UCSD-AML1 (cell line): ENCODE measurements at regions not wholly inside any gene's neighbourhood (a gene's known extent, or its start where the extent isn't known, plus 50 kb on each side); places are given as distances from the start of the nearest gene placed in this dataset.

Experiments
- DNase-seq: peaks from one replicate; lab custom pipeline; 2025; ENCODE audit not compliant: unreplicated experiment; lab: John Stamatoyannopoulos, UW

- DNase-seq, result no peak
These were observed 1194.3 kb upstream of the CDH8 start for GRCh38 chr16:63230421-63231040.

- DNase-seq, result no peak
These were observed 1192.0 kb upstream of the CDH8 start for GRCh38 chr16:63228259-63228658.

- DNase-seq, result no peak
These were observed 1187.6 kb upstream of the CDH8 start for GRCh38 chr16:63223851-63224250.

GRCh38 chr16:63216696-63217423 is 1180.6 kb upstream of the CDH8 start:
- no peak for DNase-seq

DNA sequence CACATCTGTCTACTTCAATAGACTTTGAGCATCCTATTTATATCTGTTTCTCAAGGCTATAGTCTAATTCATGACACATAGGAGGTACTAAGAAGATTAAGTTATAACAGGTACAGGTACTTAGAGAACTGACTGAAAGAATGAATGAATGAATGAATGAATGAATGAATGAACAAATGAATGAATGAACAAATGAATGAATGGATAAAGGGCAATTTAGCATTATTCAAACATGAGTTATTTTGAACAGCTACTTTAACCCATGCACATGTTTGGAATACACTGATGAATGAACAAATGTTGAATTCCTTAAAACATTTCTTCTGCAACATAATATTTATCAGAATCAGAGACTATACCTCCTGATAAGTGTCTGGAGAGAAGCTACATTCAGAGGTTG is 1165.6 kb upstream of the CDH8 start:
- DNase-seq, result no peak

DNA sequence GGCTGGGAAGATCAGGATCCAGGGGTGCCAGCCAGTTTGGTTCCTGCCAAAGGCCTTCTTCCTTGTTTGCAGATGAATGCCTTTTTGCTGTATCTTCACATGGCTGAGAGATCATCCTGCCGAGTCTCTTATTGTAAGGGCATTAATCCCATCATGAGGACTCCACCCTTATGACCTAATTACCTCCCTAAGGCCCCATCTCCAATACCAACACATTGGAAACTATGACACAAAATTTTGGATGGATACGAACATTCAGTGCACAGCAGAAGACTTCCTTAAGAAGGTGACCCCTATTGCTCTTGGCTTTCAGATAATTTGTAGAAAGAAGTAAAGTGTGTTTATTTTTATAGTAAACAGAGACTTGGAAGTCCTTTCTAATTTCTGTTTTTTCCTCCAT is 1164.7 kb upstream of the CDH8 start:
- DNase-seq, result no peak

DNA sequence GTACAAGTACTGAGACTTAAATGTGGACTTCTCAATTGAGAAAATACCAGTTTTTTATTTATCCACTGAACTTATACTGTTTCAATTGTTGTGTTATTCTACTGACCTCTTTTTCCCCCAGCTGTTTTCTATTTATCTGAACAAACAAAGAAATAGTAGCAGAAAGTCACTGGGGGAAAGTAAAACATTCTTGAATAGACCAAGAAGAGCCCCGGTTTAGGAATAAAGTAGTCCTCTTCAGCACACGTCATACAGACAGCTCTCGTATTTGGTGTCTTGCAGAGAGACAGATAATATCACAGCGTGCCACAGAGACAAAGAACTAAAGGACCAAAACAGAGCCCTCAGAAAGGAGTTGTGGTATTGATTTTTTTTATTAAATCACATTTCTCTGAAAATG is 1159.1 kb upstream of the CDH8 start:
- DNase-seq, result no peak

- no peak for DNase-seq
These were observed 1156.7 kb upstream of the CDH8 start for GRCh38 chr16:63192980-63193379.

- no peak for DNase-seq
These were observed 1152.0 kb upstream of the CDH8 start for GRCh38 chr16:63188086-63188771.

DNA sequence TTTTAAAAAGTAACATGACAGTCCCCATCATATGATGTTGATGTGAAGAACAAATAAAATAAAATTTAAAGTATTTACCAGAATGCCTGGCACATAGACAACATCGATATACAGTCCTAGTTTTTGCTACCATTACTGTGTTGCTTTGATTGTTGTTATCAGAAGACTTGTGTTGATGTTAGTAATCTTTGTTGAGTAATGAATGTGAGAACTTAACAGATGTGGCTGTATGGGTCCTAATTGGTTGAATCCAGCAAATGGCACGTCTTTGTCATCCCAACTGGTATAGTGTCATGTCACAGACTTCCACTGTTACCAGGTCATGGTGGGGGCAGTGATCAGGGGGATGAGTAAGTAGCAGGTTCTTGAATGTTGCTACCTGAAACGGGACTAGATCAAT is 1151.4 kb upstream of the CDH8 start:
- DNase-seq, result no peak

- no peak for DNase-seq
These were observed 1149.1 kb upstream of the CDH8 start for GRCh38 chr16:63185235-63185780.

DNA sequence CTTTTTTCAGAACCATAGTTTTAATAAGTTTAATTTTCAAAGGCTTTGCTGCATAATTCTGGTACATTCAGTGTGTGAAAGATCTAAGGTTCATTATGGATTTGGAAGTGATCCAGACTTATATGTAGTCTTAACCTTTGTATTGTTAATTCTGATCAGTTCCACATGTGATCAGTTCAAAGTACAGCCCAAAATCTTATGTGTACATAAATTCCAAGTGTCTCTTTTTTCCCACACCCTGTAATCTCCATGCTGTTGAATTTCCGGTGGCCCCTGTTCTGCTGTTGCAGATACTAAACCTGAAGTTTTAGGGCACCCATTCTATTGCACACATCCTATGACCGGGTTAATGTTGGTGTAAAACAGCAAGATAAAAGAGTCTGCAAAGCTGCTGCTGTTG is 1147.5 kb upstream of the CDH8 start:
- DNase-seq, result no peak

DNA sequence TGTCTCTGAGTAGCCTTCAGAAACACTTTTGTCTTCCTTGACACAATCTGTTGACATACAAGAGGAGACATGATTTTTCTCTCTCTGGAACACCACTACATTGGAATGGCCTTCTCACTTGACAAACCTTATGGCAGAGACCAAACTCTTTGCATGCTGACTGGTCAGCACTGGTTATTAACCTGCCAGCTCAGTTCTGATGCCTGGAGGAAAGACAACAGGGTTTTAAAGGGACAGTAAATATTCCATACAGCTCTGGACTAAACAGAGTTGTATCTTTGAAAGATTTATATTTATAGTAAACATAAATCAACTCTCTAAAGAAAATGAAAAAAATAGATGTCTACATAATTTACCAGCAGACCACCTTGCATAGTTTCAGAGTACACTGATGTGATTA is 1139.1 kb upstream of the CDH8 start:
- DNase-seq, result no peak

DNA sequence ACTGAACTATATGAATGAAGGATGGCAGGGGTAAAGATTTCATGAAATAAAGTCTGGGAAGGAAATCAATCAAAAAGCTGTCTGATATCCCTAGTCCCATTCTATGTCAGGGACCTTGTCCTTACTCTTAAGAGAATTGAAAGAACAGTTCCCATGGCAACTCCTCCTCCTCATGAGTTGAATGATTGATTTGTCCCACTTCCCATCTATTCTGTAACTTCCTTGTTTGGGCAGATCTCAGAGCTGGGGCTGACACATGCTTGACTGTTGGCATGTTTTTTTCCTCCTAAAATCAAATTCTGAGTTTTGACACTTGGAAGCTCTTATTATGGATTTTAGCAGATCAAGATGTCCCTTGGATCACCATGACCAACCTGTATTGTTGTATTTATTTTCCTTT is 1138.6 kb upstream of the CDH8 start:
- no peak for DNase-seq

DNA sequence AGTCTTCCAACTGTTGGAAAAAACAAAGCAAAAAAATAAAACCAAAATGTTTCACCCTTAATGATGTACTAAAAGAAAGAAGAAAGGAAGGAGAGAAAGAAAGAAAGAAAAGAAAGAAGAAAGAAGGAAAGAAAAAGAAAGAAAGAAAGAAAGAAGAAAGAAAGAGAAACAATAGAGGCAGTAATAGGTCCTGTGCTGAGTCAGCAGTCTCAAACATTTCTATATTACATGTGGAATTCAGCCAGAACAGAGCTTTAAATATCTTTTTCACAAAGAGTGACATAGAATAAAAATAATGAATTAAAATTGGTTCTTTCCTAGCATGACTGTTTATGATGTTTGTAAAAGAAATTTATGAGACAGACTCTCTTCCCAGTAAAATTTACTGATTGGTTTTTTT is 1135.3 kb upstream of the CDH8 start:
- no peak for DNase-seq

DNA sequence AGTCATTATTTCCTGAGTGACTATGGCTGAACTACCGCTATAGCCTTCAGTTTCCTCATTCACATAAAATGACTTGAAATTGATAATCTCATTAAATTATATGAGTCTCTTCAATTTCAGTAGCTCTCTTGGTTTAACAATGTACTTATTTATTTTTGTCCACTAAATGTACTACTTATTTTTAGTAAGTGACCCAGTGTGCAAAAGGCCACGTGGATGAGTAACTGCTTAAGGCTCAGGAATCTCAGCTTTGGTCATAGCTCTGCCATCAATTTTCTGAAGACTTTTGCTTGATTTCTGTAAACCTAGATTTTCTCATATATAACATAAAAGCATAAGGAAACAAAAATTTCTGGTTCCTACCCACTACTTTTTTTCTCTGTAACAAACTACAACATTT is 1132.9 kb upstream of the CDH8 start:
- no peak for DNase-seq

GRCh38 chr16:63157818-63158217 is 1121.6 kb upstream of the CDH8 start:
- no peak for DNase-seq

- no peak for DNase-seq
These were observed 1110.0 kb upstream of the CDH8 start for GRCh38 chr16:63146251-63146650.

- DNase-seq, result no peak
These were observed 1109.2 kb upstream of the CDH8 start for GRCh38 chr16:63145411-63145810.

DNA sequence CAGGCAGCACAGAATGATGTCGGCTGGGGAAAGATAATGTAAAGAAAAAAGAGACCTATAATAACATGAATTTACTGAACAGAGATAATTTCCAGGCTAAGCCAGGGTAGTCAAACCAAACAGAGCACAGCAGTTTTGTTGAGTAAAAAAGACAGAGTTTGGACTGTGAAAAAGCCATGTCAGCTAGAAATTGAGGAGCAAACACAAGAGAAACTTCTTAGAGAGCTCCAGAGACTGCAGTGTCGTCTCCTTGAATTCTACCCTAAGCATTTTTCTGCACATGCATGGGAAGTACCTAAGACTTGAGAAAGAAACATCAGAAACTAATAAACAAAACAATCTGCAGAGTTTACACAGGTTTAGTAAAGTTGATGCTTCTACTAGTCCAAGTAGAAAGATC is 1098.8 kb upstream of the CDH8 start:
- no peak for DNase-seq

GRCh38 chr16:63131503-63131902 is 1095.3 kb upstream of the CDH8 start:
- no peak for DNase-seq

- DNase-seq, result no peak
These were observed 1094.7 kb upstream of the CDH8 start for GRCh38 chr16:63130942-63131341.
